Natural killer cell (primary cell): ENCODE measurements at regions not wholly inside any gene's neighbourhood (a gene's known extent, or its start where the extent isn't known, plus 50 kb on each side); places are given as distances from the start of the nearest gene placed in this dataset.

ENCODE experiments used
- ATAC-seq, 3 donors: fragments of 150-1000 bp in 2 of 3; fragments of 200-7000 bp in 1 of 3; cut with Tn5 transposase; 1 replicate in 1 of 3; 2 replicates in 2 of 3; pipeline ENCODE4 v1.10.0; 2021; ENCODE audit warnings: mild to moderate bottlenecking in 2 of 3, moderate library complexity in 2 of 3
- DNase-seq, 2 donors: peaks; one replicate each; pipeline versions ENCODE4 v3.0.0 to v3.0.0-alpha.2; 2013 to 2021; ENCODE audit warnings: mixed read lengths in 1 of 2
- H3K27ac ChIP-seq: one replicate; pipeline ENCODE4 v1.5.1; 2013; ENCODE audit warnings: mild to moderate bottlenecking, low read length
- H3K27me3 ChIP-seq: one replicate; pipeline ENCODE4 v1.6.1; 2013; ENCODE audit warnings: low read length; ENCODE audit not compliant: control insufficient read depth, insufficient read depth
- H3K36me3 ChIP-seq: one replicate; pipeline ENCODE4 v1.6.1; 2013; ENCODE audit warnings: low read length; ENCODE audit not compliant: control insufficient read depth, insufficient read depth
- H3K4me1 ChIP-seq: one replicate; pipeline ENCODE4 v1.6.1; 2013; ENCODE audit warnings: low read length; ENCODE audit not compliant: control insufficient read depth, insufficient read depth
- H3K4me3 ChIP-seq: one replicate; pipeline ENCODE4 v1.5.1; 2013; ENCODE audit warnings: low read length
- H3K9me3 ChIP-seq: one replicate; pipeline ENCODE4 v1.6.1; 2013; ENCODE audit warnings: low read length; ENCODE audit not compliant: control insufficient read depth, insufficient read depth
- H3K27ac Mint-ChIP-seq, 2 donors: one replicate each; pipeline ENCODE4 v1.8.0; 2022; ENCODE audit warnings: mild to moderate bottlenecking in 2 of 2, mixed read lengths in 2 of 2, moderate library complexity in 1 of 2
- H3K27me3 Mint-ChIP-seq, 2 donors: one replicate each; pipeline ENCODE4 v1.8.0; 2022; ENCODE audit warnings: low read depth in 2 of 2, mixed read lengths in 2 of 2
- H3K36me3 Mint-ChIP-seq: one replicate; pipeline ENCODE4 v1.8.0; 2022; ENCODE audit warnings: mixed read lengths
- H3K4me1 Mint-ChIP-seq, 2 donors: one replicate each; pipeline ENCODE4 v1.8.0; 2022; ENCODE audit warnings: mixed read lengths in 2 of 2
- H3K4me3 Mint-ChIP-seq: one replicate; pipeline ENCODE4 v1.8.0; 2022; ENCODE audit warnings: mild to moderate bottlenecking, moderate library complexity, mixed read lengths
- H3K9me3 Mint-ChIP-seq, 2 donors: one replicate each; pipeline ENCODE4 v1.8.0; 2022; ENCODE audit warnings: mixed read lengths in 2 of 2
- CTCF ChIP-seq: fragments of 200-600 bp; IDR thresholded peaks from one replicate; pipeline ENCODE4 v1.8.0; 2022; ENCODE audit warnings: antibody characterized with exemption
- WGBS: methylation state at CpG from one replicate; pipeline ENCODE4 v1.1.7; 2013; ENCODE audit warnings: missing lambda C conversion rate; ENCODE audit not compliant: insufficient coverage; 5-methylcytosine and 5-hydroxymethylcytosine counted together
- intact Hi-C: fragments of 100-400 bp; cut with micrococcal nuclease; formaldehyde crosslinking; loops from one replicate; pipeline ENCODE4 v1.14.2; 2022

GRCh38 chr10:127827354-127828140, 65.2 kb downstream of the CLRN3 start:
- Histone ChIP-seq H3K27ac (no peak overlapping the region), H3K36me3 (no peaks in the 10 kb centered on the region), H3K27me3 (no peaks in the 10 kb centered on the region), H3K4me1 (no peaks in the 10 kb centered on the region), H3K9me3 (no peaks in the 10 kb centered on the region), H3K4me3 (no peak overlapping the region)
- WGBS: 79% methylated on average over 6 of the region's 6 CpGs
- intact Hi-C loops: no loop called here
- Mint-ChIP-seq H3K27me3 (peaks cover 4 to 24% of the 10 kb centered on the region in 2 donors), H3K36me3 (no peaks in the 10 kb centered on the region), H3K9me3 (no peaks in the 10 kb centered on the region), H3K27ac (no peak overlapping the region), H3K4me3 (no peak overlapping the region), H3K4me1 (no peaks in the 10 kb centered on the region)
- ATAC-seq (no peak), DNase-seq (no peak)
- no peak for TF ChIP-seq CTCF
